GM12878 (cell line): ENCODE measurements at regions not wholly inside any gene's neighbourhood (a gene's known extent, or its start where the extent isn't known, plus 50 kb on each side); places are given as distances from the start of the nearest gene placed in this dataset.

Source experiments
- ATAC-seq: fragments of 200-7000 bp; cut with Tn5 transposase; 3 replicates; pipeline ENCODE4 v1.9.1; 2020; ENCODE audit warnings: mild to moderate bottlenecking, moderate library complexity
- BruUV-seq: library from RNA; stranded (reverse); fragments of 400-500 nt; replicated peaks from 2 replicates; lab custom pipeline; 2021; lab: Mats Ljungman, UMichigan
- CTCF ChIA-PET: fragments of 300-600 bp; sonication (Branson Sonifier 250); formaldehyde crosslinking; extraction: SDS; loops from one replicate; lab custom pipeline; 2021; ENCODE audit warnings: inconsistent platforms; lab: Yijun Ruan, JAX
- POLR2A ChIA-PET: fragments of 350-600 bp; formaldehyde crosslinking; extraction: SDS; loops from one replicate; lab custom pipeline; 2021; ENCODE audit warnings: inconsistent platforms; lab: Charles Lee
- RAD21 ChIA-PET: fragments of 300-600 bp; sonication (Branson Sonifier 250); formaldehyde crosslinking; loops from one replicate; lab custom pipeline; 2023; ENCODE audit warnings: antibody characterized with exemption; ENCODE audit not compliant: unreplicated experiment; lab: Charles Lee
- SMC1A ChIA-PET: fragments of 300-600 bp; sonication (Branson Sonifier 250); formaldehyde crosslinking; loops from one replicate; lab custom pipeline; 2023; ENCODE audit not compliant: unreplicated experiment, uncharacterized antibody; lab: Charles Lee
- DNase-seq: peaks from one replicate; pipeline ENCODE4 v3.0.0-alpha.2; 2011; ENCODE audit warnings: low read depth, low spot score
- FAIRE-seq: peaks from 3 replicates; lab custom pipeline; 2011; peaks lifted over from hg19 to GRCh38; lab: Jason Lieb, UNC
- H2AFZ ChIP-seq: 2 replicates; pipeline ENCODE4 v1.6.0; 2011; ENCODE audit warnings: low read depth, low read length, control low read depth; ENCODE audit not compliant: control insufficient read depth
- H3K27ac ChIP-seq: 2 replicates; pipeline ENCODE4 v1.5.1; 2011; ENCODE audit warnings: control low read depth; ENCODE audit not compliant: control insufficient read depth, insufficient read depth
- H3K27me3 ChIP-seq, 2 experiments: replicated peaks in 1 of 2; 2 replicates each; pipeline versions ENCODE4 v1.6.0 to v1.6.1; 2011; ENCODE audit warnings: low read length in 1 of 2; ENCODE audit not compliant: control insufficient read depth in 2 of 2, insufficient read depth in 2 of 2
- H3K36me3 ChIP-seq, 2 experiments: 2 replicates each; pipeline ENCODE4 v1.5.1; 2011; ENCODE audit warnings: low read length in 1 of 2; ENCODE audit not compliant: control insufficient read depth in 2 of 2, insufficient read depth in 2 of 2
- H3K4me1 ChIP-seq: 2 replicates; pipeline ENCODE4 v1.6.1; 2011; ENCODE audit warnings: mild to moderate bottlenecking, low read length, moderate library complexity, mixed read lengths; ENCODE audit not compliant: control insufficient read depth, insufficient read depth
- H3K4me2 ChIP-seq: 2 replicates; pipeline ENCODE4 v1.6.0; 2011; ENCODE audit warnings: control low read depth; ENCODE audit not compliant: control insufficient read depth, insufficient read depth
- H3K4me3 ChIP-seq: fragments of 200-600 bp; sonication (generic); 2 replicates; pipeline ENCODE4 v1.5.1; 2016
- H3K79me2 ChIP-seq: 2 replicates; pipeline ENCODE4 v1.6.0; 2011; ENCODE audit warnings: low read length; ENCODE audit not compliant: control insufficient read depth, insufficient read depth
- H3K9ac ChIP-seq: 2 replicates; pipeline ENCODE4 v1.8.0; 2011; ENCODE audit warnings: low read length, control low read depth, mixed read lengths; ENCODE audit not compliant: control insufficient read depth, insufficient read depth
- H3K9me3 ChIP-seq: replicated peaks from 3 replicates; pipeline ENCODE4 v1.5.1; 2011; ENCODE audit warnings: mild to moderate bottlenecking, low read length; ENCODE audit not compliant: control insufficient read depth, insufficient read depth
- H4K20me1 ChIP-seq: 2 replicates; pipeline ENCODE4 v1.6.0; 2011; ENCODE audit not compliant: control insufficient read depth, insufficient read depth
- BCLAF1 ChIP-seq: fragments of 450-650 bp; IDR thresholded peaks from 2 replicates; pipeline ENCODE4 v1.6.1; 2017; ENCODE audit warnings: antibody characterized with exemption, mild to moderate bottlenecking, moderate library complexity
- CEBPZ ChIP-seq: fragments of 150-350 bp; IDR thresholded peaks from 2 replicates; pipeline ENCODE4 v1.6.1; 2016; ENCODE audit warnings: low read depth, low read length
- DPF2 ChIP-seq: fragments of 450-650 bp; IDR thresholded peaks from 2 replicates; pipeline ENCODE4 v1.6.1; 2017; ENCODE audit warnings: mild to moderate bottlenecking
- E2F8 ChIP-seq: fragments of 450-650 bp; IDR thresholded peaks from 2 replicates; pipeline ENCODE4 v1.6.1; 2018; ENCODE audit warnings: mild to moderate bottlenecking, low read depth, moderate library complexity; ENCODE audit not compliant: partially characterized antibody
- ETV6 ChIP-seq, 2 experiments: fragments of 450-650 bp in 1 of 2; IDR thresholded peaks in 1 of 2; conservative IDR thresholded peaks in 1 of 2; 2 replicates each; pipeline ENCODE4 v1.6.1; 2014; ENCODE audit warnings: antibody characterized with exemption in 1 of 2, borderline replicate concordance in 1 of 2, low read depth in 1 of 2, mild to moderate bottlenecking in 1 of 2, moderate library complexity in 1 of 2
- FOXK2 ChIP-seq: fragments of 450-650 bp; IDR thresholded peaks from 2 replicates; pipeline ENCODE4 v1.6.1; 2017; ENCODE audit warnings: mild to moderate bottlenecking, moderate library complexity
- GABPA ChIP-seq: IDR thresholded peaks from 2 replicates; pipeline ENCODE4 v1.6.1; 2014; ENCODE audit warnings: antibody characterized with exemption, low read depth, mild to moderate bottlenecking, inconsistent platforms
- NFIC ChIP-seq: IDR thresholded peaks from 2 replicates; pipeline ENCODE4 v1.6.1; 2012; ENCODE audit warnings: low read depth, mild to moderate bottlenecking, inconsistent platforms, low read length, moderate library complexity
- PML ChIP-seq: IDR thresholded peaks from 2 replicates; pipeline ENCODE4 v1.6.1; 2012; ENCODE audit warnings: low read length, inconsistent platforms
- POLR2A ChIP-seq: IDR thresholded peaks from 2 replicates; pipeline ENCODE4 v1.6.1; 2011; ENCODE audit warnings: low read depth, mild to moderate bottlenecking, low read length
- SMAD1 ChIP-seq: fragments of 450-650 bp; IDR thresholded peaks from 2 replicates; pipeline ENCODE4 v1.6.1; 2018; ENCODE audit warnings: mild to moderate bottlenecking, low read depth; ENCODE audit not compliant: partially characterized antibody
- SMAD5 ChIP-seq: IDR thresholded peaks from 2 replicates; pipeline ENCODE4 v1.6.1; 2016; ENCODE audit warnings: antibody characterized with exemption, low read depth
- SMC3 ChIP-seq: IDR thresholded peaks from 2 replicates; pipeline ENCODE4 v1.6.1; 2011; ENCODE audit warnings: low read length, improper control_type of control experiment, borderline replicate concordance
- SREBF2 ChIP-seq: IDR thresholded peaks from 2 replicates; pipeline ENCODE4 v1.6.1; 2012; ENCODE audit warnings: mild to moderate bottlenecking, low read length
- ZBED1 ChIP-seq: IDR thresholded peaks from 2 replicates; pipeline ENCODE4 v1.6.1; 2016; ENCODE audit warnings: borderline replicate concordance
- ZBTB33 ChIP-seq: fragments of 450-650 bp; IDR thresholded peaks from 2 replicates; pipeline ENCODE4 v1.6.1; 2017; ENCODE audit warnings: mild to moderate bottlenecking
- WGBS: methylation state at CpG from one replicate; pipeline ENCODE4 v1.1.6; 2016; ENCODE audit warnings: low lambda C conversion rate; ENCODE audit not compliant: insufficient replicate concordance, insufficient coverage; ENCODE audit errors: missing lambda C conversion rate; 5-methylcytosine and 5-hydroxymethylcytosine counted together
- in situ Hi-C: fragments of 300-500 bp; cut with MboI; formaldehyde crosslinking; loops from 9 replicates; pipeline ENCODE4 v1.14.3; 2018; ENCODE audit warnings: mixed read lengths
- intact Hi-C: fragments of 100-400 bp; cut with micrococcal nuclease; formaldehyde crosslinking; loops from one replicate; pipeline ENCODE4 v1.14.2; 2022; ENCODE audit not compliant: unreplicated experiment

- Histone ChIP-seq H3K4me1 (peaks cover 12% of the 10 kb centered on the region), H3K36me3 (no peaks in the 10 kb centered on the region), H3K27ac (no peak overlapping the region), H3K9ac (no peak overlapping the region), H2AFZ (no peak overlapping the region), H3K9me3 (no peaks in the 10 kb centered on the region), H3K4me2 (no peak overlapping the region), H4K20me1 (no peaks in the 10 kb centered on the region), H3K79me2 (no peaks in the 10 kb centered on the region), H3K4me3 (no peak overlapping the region), H3K27me3 (no peaks in the 10 kb centered on the region)
- ChIA-PET SMC1A (no interaction called here), RAD21 (no interaction called here), CTCF (no interaction called here), POLR2A (no interaction called here)
- ATAC-seq (no peak), DNase-seq (no peak), FAIRE-seq (no peak)
- intact Hi-C loops (no loop called here), in situ Hi-C loops (no loop called here)
- BruUV-seq = no TSS peak
- WGBS = 81% methylated on average over 2 of the region's 2 CpGs
- no peak for TF ChIP-seq DPF2
- TF ChIP-seq PML = no peak
- no peak for TF ChIP-seq GABPA
- no peak for TF ChIP-seq ZBTB33
- no peak for TF ChIP-seq E2F8
- TF ChIP-seq ZBED1 = no peak
- TF ChIP-seq FOXK2 = no peak
- no peak for TF ChIP-seq NFIC
- TF ChIP-seq POLR2A = no peak
- no peak for TF ChIP-seq SMAD5
- no peak for TF ChIP-seq SMAD1
- TF ChIP-seq CEBPZ = no peak
- TF ChIP-seq BCLAF1 = no peak
- TF ChIP-seq SMC3 = no peak
- TF ChIP-seq ETV6 (conservative IDR thresholded peaks at IDR 0.05 in 1 of 2, IDR thresholded peaks at IDR 0.05 in 1 of 2; ENCODE audit: borderline replicate concordance in 1 of 2, low read depth in 1 of 2) = no peak
- TF ChIP-seq SREBF2 = no peak
Observed at GRCh38 chr7:106763717-106764116, 101.4 kb upstream of the PIK3CG start.
